Neural cell (in vitro differentiated cells): ENCODE measurements at regions not wholly inside any gene's neighbourhood (a gene's known extent, or its start where the extent isn't known, plus 50 kb on each side); places are given as distances from the start of the nearest gene placed in this dataset.

Experiments
- H2AFZ ChIP-seq: fragments of 200-600, 300-800 bp; sonication (generic), shearing (Covaris generic); 2 replicates; pipeline ENCODE4 v1.6.0; 2014; ENCODE audit warnings: low read depth, mild to moderate bottlenecking, antibody characterized with exemption, low read length, moderate library complexity
- H3F3A ChIP-seq: fragments of 200-600 bp; shearing (Covaris generic); 2 replicates; pipeline ENCODE4 v1.6.1; 2016; ENCODE audit warnings: mild to moderate bottlenecking, moderate library complexity, mixed read lengths, antibody characterized with exemption, low read length; ENCODE audit not compliant: insufficient read depth, poor library complexity, severe bottlenecking
- H3K27ac ChIP-seq: fragments of 200-600, 300-800 bp; sonication (generic), shearing (Covaris generic); 2 replicates; pipeline ENCODE4 v1.5.1; 2014; ENCODE audit warnings: mild to moderate bottlenecking, low read length, moderate library complexity
- H3K27me3 ChIP-seq: fragments of 300-800, 200-600 bp; sonication (generic), shearing (Covaris generic); 2 replicates; pipeline ENCODE4 v1.6.0; 2014; ENCODE audit warnings: mild to moderate bottlenecking, low read depth, low read length, moderate library complexity; ENCODE audit not compliant: insufficient read depth
- H3K36me3 ChIP-seq: fragments of 300-800, 200-600 bp; sonication (generic), shearing (Covaris generic); 2 replicates; pipeline ENCODE4 v1.5.1; 2014; ENCODE audit warnings: mild to moderate bottlenecking, antibody characterized with exemption, low read length, moderate library complexity; ENCODE audit not compliant: insufficient read depth
- H3K4me2 ChIP-seq: fragments of 300-800, 200-600 bp; sonication (generic), shearing (Covaris generic); 2 replicates; pipeline ENCODE4 v1.6.0; 2014; ENCODE audit warnings: mild to moderate bottlenecking, low read length
- H3K4me3 ChIP-seq: fragments of 300-800, 200-600 bp; sonication (generic), shearing (Covaris generic); 2 replicates; pipeline ENCODE4 v1.5.1; 2014; ENCODE audit warnings: mild to moderate bottlenecking, low read length, moderate library complexity
- H3K79me2 ChIP-seq: fragments of 200-600 bp; shearing (Covaris generic); replicated peaks from 2 replicates; pipeline ENCODE4 v1.6.0; 2014; ENCODE audit warnings: mild to moderate bottlenecking, low read length, moderate library complexity; ENCODE audit not compliant: insufficient read depth
- H3K9ac ChIP-seq: fragments of 300-800, 200-600 bp; sonication (generic), shearing (Covaris generic); 2 replicates; pipeline ENCODE4 v1.6.1; 2016; ENCODE audit warnings: mild to moderate bottlenecking, low read length, mixed read lengths
- H3K9me2 ChIP-seq: fragments of 200-600 bp; shearing (Covaris generic); 2 replicates; pipeline ENCODE4 v1.6.1; 2016; ENCODE audit warnings: mild to moderate bottlenecking, low read length, mixed read lengths; ENCODE audit not compliant: insufficient read depth
- H3K9me3 ChIP-seq: fragments of 200-600, 300-800 bp; sonication (generic), shearing (Covaris generic); 2 replicates; pipeline ENCODE4 v1.6.1; 2016; ENCODE audit warnings: mild to moderate bottlenecking, mixed run types, low read length, moderate library complexity, mixed read lengths
- H4K20me1 ChIP-seq: fragments of 200-600 bp; shearing (Covaris generic); 2 replicates; pipeline ENCODE4 v1.6.1; 2016; ENCODE audit warnings: mild to moderate bottlenecking, mixed run types; ENCODE audit not compliant: insufficient read depth
- CTCF ChIP-seq: fragments of 450-650 bp; IDR thresholded peaks from 2 replicates; pipeline ENCODE4 v1.5.1; 2014; ENCODE audit warnings: antibody characterized with exemption, mild to moderate bottlenecking, moderate library complexity; ENCODE audit not compliant: poor library complexity, severe bottlenecking
- EP300 ChIP-seq: fragments of 450-650 bp; conservative IDR thresholded peaks from 2 replicates; pipeline ENCODE4 v1.6.1; 2014; ENCODE audit warnings: antibody characterized with exemption, mild to moderate bottlenecking, moderate library complexity; ENCODE audit not compliant: poor library complexity, severe bottlenecking
- EZH2 ChIP-seq: fragments of 200-600, 300-800 bp; shearing (Covaris generic), sonication (generic); IDR thresholded peaks from 2 replicates; pipeline ENCODE4 v1.6.1; 2014; ENCODE audit warnings: antibody characterized with exemption, low read length, borderline replicate concordance, mild to moderate bottlenecking; ENCODE audit not compliant: insufficient read depth, poor library complexity, severe bottlenecking
- MXI1 ChIP-seq: fragments of 450-650 bp; conservative IDR thresholded peaks from 2 replicates; pipeline ENCODE4 v1.6.1; 2014; ENCODE audit warnings: antibody characterized with exemption, mild to moderate bottlenecking; ENCODE audit not compliant: poor library complexity, severe bottlenecking
- POLR2AphosphoS5 ChIP-seq: IDR thresholded peaks from 2 replicates; pipeline ENCODE4 v1.6.1; 2012
- RAD21 ChIP-seq: fragments of 450-650 bp; conservative IDR thresholded peaks from 2 replicates; pipeline ENCODE4 v1.6.1; 2014; ENCODE audit warnings: antibody characterized with exemption, mild to moderate bottlenecking, moderate library complexity
- REST ChIP-seq: IDR thresholded peaks from 2 replicates; pipeline ENCODE4 v1.6.1; 2012; ENCODE audit warnings: borderline replicate concordance
- SMC3 ChIP-seq: fragments of 450-650 bp; conservative IDR thresholded peaks from 2 replicates; pipeline ENCODE4 v1.6.1; 2014; ENCODE audit warnings: antibody characterized with exemption, mild to moderate bottlenecking, moderate library complexity; ENCODE audit not compliant: poor library complexity
- TAF1 ChIP-seq: IDR thresholded peaks from 2 replicates; pipeline ENCODE4 v1.6.1; 2012; ENCODE audit warnings: low read depth

DNA sequence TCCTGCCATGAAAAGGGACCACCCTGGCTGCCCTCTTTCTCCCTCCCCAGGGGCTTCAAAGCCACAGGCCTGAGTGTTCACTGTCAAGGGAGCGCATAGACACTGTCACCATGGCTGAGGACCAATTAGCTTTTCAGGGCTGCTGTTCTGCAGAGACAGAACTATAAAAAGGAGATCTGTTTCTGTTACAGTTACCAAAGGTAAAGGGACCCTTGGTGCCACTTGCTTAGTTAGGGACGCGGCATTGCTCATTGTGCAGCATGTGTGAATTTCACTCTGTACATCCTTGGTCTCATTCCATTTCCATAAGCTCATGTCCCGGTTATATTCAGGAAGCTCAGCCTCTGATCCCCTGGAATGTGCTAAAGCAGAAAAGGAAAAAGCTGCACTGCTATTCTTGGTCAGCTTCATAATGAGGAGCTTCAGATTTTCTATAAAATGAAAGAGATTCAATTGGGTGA lies 55.5 kb upstream of the RNF152 start:
- no peaks in the 10 kb centered on the region for H4K20me1 ChIP-seq
- H3F3A ChIP-seq = no peaks in the 10 kb centered on the region
- H3K27ac ChIP-seq = no peak overlapping the region
- H3K9ac ChIP-seq = no peak overlapping the region
- TF ChIP-seq EZH2 (no peak), MXI1 (no peak), CTCF (no peak), TAF1 (no peak), EP300 (no peak), SMC3 (no peak), RAD21 (no peak), POLR2AphosphoS5 (no peak), REST (no peak)
- H2AFZ ChIP-seq = no peak overlapping the region
- H3K9me3 ChIP-seq = no peaks in the 10 kb centered on the region
- no peak overlapping the region for H3K4me2 ChIP-seq
- no peaks in the 10 kb centered on the region for H3K27me3 ChIP-seq
- no peaks in the 10 kb centered on the region for H3K36me3 ChIP-seq
- H3K9me2 ChIP-seq = no peaks in the 10 kb centered on the region
- peak overlapping the region; percentile 3 for H3K4me3 ChIP-seq
- no peaks in the 10 kb centered on the region for H3K79me2 ChIP-seq

DNA sequence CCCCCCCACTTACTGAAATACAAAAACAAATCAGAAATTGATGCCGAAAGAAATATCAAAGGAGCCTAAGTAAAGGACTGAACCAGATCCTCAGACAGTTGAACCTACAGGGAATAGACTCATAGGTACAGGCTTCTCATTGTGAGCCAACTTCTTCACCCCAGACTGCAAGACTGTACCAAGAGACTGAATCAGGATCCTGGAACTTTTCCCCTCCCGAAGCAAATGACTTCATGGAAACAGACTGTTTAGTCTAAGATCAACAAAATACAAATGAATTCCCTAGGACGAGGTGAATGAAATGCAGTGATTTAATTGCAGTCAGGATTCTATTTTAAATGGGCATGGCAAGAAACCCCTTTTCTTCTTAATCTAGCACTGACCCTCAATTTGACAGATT lies 53.6 kb upstream of the RNF152 start:
- no peak overlapping the region for H2AFZ ChIP-seq
- no peaks in the 10 kb centered on the region for H3K27me3 ChIP-seq
- H3K9ac ChIP-seq = no peak overlapping the region
- H3K4me3 ChIP-seq = no peak overlapping the region
- TF ChIP-seq MXI1 = no peak
- TF ChIP-seq TAF1 = no peak
- TF ChIP-seq REST = no peak
- TF ChIP-seq POLR2AphosphoS5 = no peak
- no peak for TF ChIP-seq SMC3
- no peak for TF ChIP-seq RAD21
- no peak for TF ChIP-seq EZH2
- TF ChIP-seq CTCF = no peak
- no peak for TF ChIP-seq EP300
- H3K4me2 ChIP-seq = no peak overlapping the region
- H3K9me3 ChIP-seq = no peaks in the 10 kb centered on the region
- no peaks in the 10 kb centered on the region for H3K79me2 ChIP-seq
- H3F3A ChIP-seq = no peaks in the 10 kb centered on the region
- no peaks in the 10 kb centered on the region for H3K9me2 ChIP-seq
- no peaks in the 10 kb centered on the region for H3K36me3 ChIP-seq
- no peaks in the 10 kb centered on the region for H4K20me1 ChIP-seq
- no peak overlapping the region for H3K27ac ChIP-seq
